ENCODE measurements at regions not wholly inside any gene's neighbourhood (a gene's known extent, or its start where the extent isn't known, plus 50 kb on each side); places are given as distances from the start of the nearest gene placed in this dataset.

GRCh38 chr10:81135851-81136250 is 598.1 kb downstream of the SH2D4B start:
- no peak overlapping the region for H3K4me3 ChIP-seq (ENCODE audit: low read depth, low read length)
- no peak for DNase-seq (ENCODE audit: low read depth)
- TF ChIP-seq POLR2A (IDR thresholded peaks at IDR 0.05; ENCODE audit: extremely low read depth, insufficient read length) (no peak), MAX (IDR thresholded peaks at IDR 0.05; ENCODE audit: low read depth, low read length) (no peak), MYC (IDR thresholded peaks at IDR 0.05; ENCODE audit: low read depth, low read length) (no peak)
- TF ChIP-seq, protein P1, sequence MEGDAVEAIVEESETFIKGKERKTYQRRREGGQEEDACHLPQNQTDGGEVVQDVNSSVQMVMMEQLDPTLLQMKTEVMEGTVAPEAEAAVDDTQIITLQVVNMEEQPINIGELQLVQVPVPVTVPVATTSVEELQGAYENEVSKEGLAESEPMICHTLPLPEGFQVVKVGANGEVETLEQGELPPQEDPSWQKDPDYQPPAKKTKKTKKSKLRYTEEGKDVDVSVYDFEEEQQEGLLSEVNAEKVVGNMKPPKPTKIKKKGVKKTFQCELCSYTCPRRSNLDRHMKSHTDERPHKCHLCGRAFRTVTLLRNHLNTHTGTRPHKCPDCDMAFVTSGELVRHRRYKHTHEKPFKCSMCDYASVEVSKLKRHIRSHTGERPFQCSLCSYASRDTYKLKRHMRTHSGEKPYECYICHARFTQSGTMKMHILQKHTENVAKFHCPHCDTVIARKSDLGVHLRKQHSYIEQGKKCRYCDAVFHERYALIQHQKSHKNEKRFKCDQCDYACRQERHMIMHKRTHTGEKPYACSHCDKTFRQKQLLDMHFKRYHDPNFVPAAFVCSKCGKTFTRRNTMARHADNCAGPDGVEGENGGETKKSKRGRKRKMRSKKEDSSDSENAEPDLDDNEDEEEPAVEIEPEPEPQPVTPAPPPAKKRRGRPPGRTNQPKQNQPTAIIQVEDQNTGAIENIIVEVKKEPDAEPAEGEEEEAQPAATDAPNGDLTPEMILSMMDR (IDR thresholded peaks at IDR 0.05; ENCODE audit: low read depth, low read length), result no peak

DNA sequence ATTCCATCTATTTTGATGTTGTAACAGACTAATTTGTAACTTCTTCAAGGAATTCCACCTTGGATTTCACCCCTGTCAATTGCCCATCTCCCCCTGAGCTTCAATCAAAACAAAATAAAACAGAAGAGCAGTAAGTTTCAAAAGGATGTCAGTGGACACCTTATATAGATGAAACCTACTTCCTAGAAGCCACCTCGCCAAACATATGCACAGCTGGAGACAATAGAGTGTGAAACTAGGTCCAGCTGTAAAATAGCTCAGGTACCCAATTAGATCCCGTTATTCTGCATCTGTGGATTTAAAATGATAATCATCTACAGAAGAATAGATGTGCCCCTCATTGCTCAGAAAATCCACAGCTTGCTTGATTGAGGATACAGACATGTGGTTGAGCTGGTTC is 598.6 kb downstream of the SH2D4B start:
- no peak overlapping the region for H3K4me3 ChIP-seq (ENCODE audit: low read depth, low read length)
- TF ChIP-seq MYC (IDR thresholded peaks at IDR 0.05; ENCODE audit: low read depth, low read length) (no peak), MAX (IDR thresholded peaks at IDR 0.05; ENCODE audit: low read depth, low read length) (no peak), POLR2A (IDR thresholded peaks at IDR 0.05; ENCODE audit: extremely low read depth, insufficient read length) (no peak)
- TF ChIP-seq, protein P1 (IDR thresholded peaks at IDR 0.05; ENCODE audit: low read depth, low read length), result no peak

GRCh38 chr10:81145975-81146374 is 608.3 kb downstream of the SH2D4B start:
- TF ChIP-seq MYC (IDR thresholded peaks at IDR 0.05; ENCODE audit: low read depth, low read length) (no peak), POLR2A (IDR thresholded peaks at IDR 0.05; ENCODE audit: extremely low read depth, insufficient read length) (no peak), MAX (IDR thresholded peaks at IDR 0.05; ENCODE audit: low read depth, low read length) (no peak)
- TF ChIP-seq, protein P1 (IDR thresholded peaks at IDR 0.05; ENCODE audit: low read depth, low read length), result no peak
- DNase-seq (ENCODE audit: low read depth), result no peak
- no peak overlapping the region for H3K4me3 ChIP-seq (ENCODE audit: low read depth, low read length)

More for the DNA sequence above, 598.6 kb downstream of the SH2D4B start:
- DNase-seq (ENCODE audit: low read depth), result no peak

DNA sequence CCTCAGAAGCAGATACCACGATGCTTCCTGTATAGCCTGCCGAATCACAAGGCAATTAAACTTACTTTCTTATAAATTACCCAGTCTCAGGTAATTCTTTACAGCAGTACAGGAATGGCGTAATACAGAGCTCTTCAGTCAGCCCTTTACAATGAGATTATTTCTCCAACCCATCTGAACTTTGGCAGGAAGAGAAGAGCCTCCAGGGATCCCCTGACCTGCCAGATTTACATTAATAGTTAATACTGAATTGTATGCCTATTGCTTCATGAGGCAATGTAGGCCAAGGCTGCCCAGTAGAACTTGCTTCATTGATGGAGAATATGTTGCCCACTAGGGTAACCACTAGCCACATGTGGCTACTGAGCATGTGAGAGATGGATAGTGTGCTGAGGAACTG is 608.7 kb downstream of the SH2D4B start:
- DNase-seq (ENCODE audit: low read depth), result no peak
- TF ChIP-seq, protein P1 (IDR thresholded peaks at IDR 0.05; ENCODE audit: low read depth, low read length), result no peak
- TF ChIP-seq MAX (IDR thresholded peaks at IDR 0.05; ENCODE audit: low read depth, low read length), result no peak
- TF ChIP-seq MYC (IDR thresholded peaks at IDR 0.05; ENCODE audit: low read depth, low read length), result no peak
- TF ChIP-seq POLR2A (IDR thresholded peaks at IDR 0.05; ENCODE audit: extremely low read depth, insufficient read length), result no peak

DNA sequence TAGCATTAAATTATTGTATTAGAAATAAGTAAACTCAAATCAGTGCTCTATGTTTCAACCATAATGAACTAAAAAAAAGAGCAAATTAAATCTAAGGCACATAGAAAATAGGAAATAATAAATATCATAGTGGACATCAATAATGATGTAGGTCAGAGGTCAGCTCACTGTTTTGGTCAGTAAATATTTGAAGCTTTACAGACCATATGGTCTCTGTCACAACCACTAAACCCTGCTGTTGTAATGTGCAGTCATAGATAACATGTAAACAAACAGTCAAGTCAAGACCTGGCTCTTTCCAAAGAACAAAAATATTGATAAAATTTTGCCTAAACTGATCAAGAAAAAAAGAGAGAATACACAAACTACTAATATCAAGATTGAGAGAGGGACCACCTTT is 615.0 kb downstream of the SH2D4B start:
- DNase-seq (ENCODE audit: low read depth), result no peak
- H3K4me3 ChIP-seq (ENCODE audit: low read depth, low read length), result no peak overlapping the region
- no peak for TF ChIP-seq POLR2A (IDR thresholded peaks at IDR 0.05; ENCODE audit: extremely low read depth, insufficient read length)

More for the DNA sequence above, 608.7 kb downstream of the SH2D4B start:
- H3K4me3 ChIP-seq (ENCODE audit: low read depth, low read length), result no peak overlapping the region

- no peak for TF ChIP-seq POLR2A (IDR thresholded peaks at IDR 0.05; ENCODE audit: extremely low read depth, insufficient read length)
- TF ChIP-seq, protein P1 (IDR thresholded peaks at IDR 0.05; ENCODE audit: low read depth, low read length), result no peak
- TF ChIP-seq MYC (IDR thresholded peaks at IDR 0.05; ENCODE audit: low read depth, low read length), result no peak
- TF ChIP-seq MAX (IDR thresholded peaks at IDR 0.05; ENCODE audit: low read depth, low read length), result no peak
- no peak for DNase-seq (ENCODE audit: low read depth)
- no peak overlapping the region for H3K4me3 ChIP-seq (ENCODE audit: low read depth, low read length)
Observed at GRCh38 chr10:81157681-81158080, 620.0 kb downstream of the SH2D4B start.
